B cell (primary cell): ENCODE measurements at regions not wholly inside any gene's neighbourhood (a gene's known extent, or its start where the extent isn't known, plus 50 kb on each side); places are given as distances from the start of the nearest gene placed in this dataset.

Source experiments
- EZH2 ChIP-seq: IDR thresholded peaks from 2 replicates; pipeline ENCODE4 v1.6.1; 2012; ENCODE audit warnings: borderline replicate concordance, low read depth, mild to moderate bottlenecking, moderate library complexity, low read length; ENCODE audit not compliant: insufficient read depth, poor library complexity, severe bottlenecking
- TF ChIP-seq, protein P1 (sequence below): fragments of 200-600 bp; IDR thresholded peaks from one replicate; pipeline ENCODE4 v1.8.0; 2022; ENCODE audit warnings: antibody characterized with exemption, mild to moderate bottlenecking

DNA sequence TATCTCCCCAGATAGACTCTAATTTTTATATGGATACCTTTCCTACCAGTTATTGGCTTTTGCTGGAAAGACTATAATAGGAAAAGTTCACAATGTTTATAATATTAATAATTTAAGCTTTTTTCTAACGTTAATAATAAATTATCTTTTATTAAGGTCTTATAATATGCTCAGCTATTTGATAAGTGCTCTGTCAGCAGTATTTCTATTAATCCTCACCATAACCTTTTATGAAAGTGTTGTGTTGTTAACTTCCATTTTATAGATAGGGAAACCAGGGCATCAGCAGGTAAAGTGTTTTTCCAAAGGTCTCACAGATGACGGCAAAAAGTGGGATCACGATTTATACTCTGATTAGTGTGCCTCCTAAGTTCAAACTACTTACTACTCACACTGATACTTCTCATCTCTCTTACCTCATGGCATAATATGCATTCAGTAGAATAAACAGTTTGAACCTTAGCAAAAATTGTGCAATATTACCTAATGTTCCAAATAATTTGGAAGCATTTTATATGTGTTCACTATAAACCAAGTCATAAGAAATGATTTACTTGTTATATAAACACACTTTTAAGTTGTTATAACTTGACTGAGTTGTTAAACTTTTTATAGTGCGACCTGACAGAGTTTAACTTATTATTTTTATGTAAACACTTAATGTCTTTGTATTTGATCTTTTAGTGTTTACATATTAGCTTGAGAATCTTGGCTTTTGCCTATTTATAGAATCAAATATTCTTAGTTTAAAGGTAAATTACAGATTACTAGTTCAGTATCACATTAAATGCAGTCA, 274.9 kb upstream of the DCBLD2 start:
- TF ChIP-seq, protein P1, sequence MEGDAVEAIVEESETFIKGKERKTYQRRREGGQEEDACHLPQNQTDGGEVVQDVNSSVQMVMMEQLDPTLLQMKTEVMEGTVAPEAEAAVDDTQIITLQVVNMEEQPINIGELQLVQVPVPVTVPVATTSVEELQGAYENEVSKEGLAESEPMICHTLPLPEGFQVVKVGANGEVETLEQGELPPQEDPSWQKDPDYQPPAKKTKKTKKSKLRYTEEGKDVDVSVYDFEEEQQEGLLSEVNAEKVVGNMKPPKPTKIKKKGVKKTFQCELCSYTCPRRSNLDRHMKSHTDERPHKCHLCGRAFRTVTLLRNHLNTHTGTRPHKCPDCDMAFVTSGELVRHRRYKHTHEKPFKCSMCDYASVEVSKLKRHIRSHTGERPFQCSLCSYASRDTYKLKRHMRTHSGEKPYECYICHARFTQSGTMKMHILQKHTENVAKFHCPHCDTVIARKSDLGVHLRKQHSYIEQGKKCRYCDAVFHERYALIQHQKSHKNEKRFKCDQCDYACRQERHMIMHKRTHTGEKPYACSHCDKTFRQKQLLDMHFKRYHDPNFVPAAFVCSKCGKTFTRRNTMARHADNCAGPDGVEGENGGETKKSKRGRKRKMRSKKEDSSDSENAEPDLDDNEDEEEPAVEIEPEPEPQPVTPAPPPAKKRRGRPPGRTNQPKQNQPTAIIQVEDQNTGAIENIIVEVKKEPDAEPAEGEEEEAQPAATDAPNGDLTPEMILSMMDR = no peak
- TF ChIP-seq EZH2 = no peak
